ENCODE measurements at regions not wholly inside any gene's neighbourhood (a gene's known extent, or its start where the extent isn't known, plus 50 kb on each side); places are given as distances from the start of the nearest gene placed in this dataset.

- no peak for DNase-seq
Measured at GRCh38 chr10:124283949-124284250, 134.8 kb downstream of the OAT start.

- DNase-seq = no peak
Measured at GRCh38 chr10:124283215-124283948, 135.3 kb downstream of the OAT start.

GRCh38 chr10:124282326-124282725 is 136.4 kb downstream of the OAT start:
- DNase-seq = no peak

GRCh38 chr10:124281666-124282065 is 137.1 kb downstream of the OAT start:
- no peak for DNase-seq

GRCh38 chr10:124280916-124281315 is 137.8 kb downstream of the OAT start:
- DNase-seq = no peak

GRCh38 chr10:124279882-124280281 is 138.8 kb downstream of the OAT start:
- DNase-seq = no peak

- DNase-seq = no peak
Measured at GRCh38 chr10:124279298-124279697, 139.4 kb downstream of the OAT start.

GRCh38 chr10:124278356-124278755 is 140.4 kb downstream of the OAT start:
- DNase-seq = no peak

GRCh38 chr10:124273141-124273540 is 145.6 kb downstream of the OAT start:
- DNase-seq = no peak

GRCh38 chr10:124271676-124272075 is 147.0 kb downstream of the OAT start:
- DNase-seq = no peak

- DNase-seq = no peak
Measured at GRCh38 chr10:124270530-124271327, 148.0 kb downstream of the OAT start.

GRCh38 chr10:124268976-124269375 is 149.7 kb downstream of the OAT start:
- no peak for DNase-seq

- no peak for DNase-seq
Measured at GRCh38 chr10:124267911-124268549, 150.7 kb downstream of the OAT start.

- no peak for DNase-seq
Measured at GRCh38 chr10:124267231-124267885, 151.4 kb downstream of the OAT start.

GRCh38 chr10:124266468-124267230 is 152.1 kb downstream of the OAT start:
- no peak for DNase-seq

- DNase-seq = no peak
Measured at GRCh38 chr10:124265776-124266467, 152.8 kb downstream of the OAT start.

GRCh38 chr10:124265391-124265745 is 153.4 kb downstream of the OAT start:
- no peak for DNase-seq

GRCh38 chr10:124264711-124265390 is 153.9 kb downstream of the OAT start:
- DNase-seq = no peak

- no peak for DNase-seq
Measured at GRCh38 chr10:124264271-124264670, 154.5 kb downstream of the OAT start.

GRCh38 chr10:124263726-124264125 is 155.0 kb downstream of the OAT start:
- no peak for DNase-seq

GRCh38 chr10:124262971-124263370 is 155.8 kb downstream of the OAT start:
- no peak for DNase-seq

Data from SHP77 treated with DMSO at 0.1 percent for 48 hours (cell line).